GM12878 (cell line): ENCODE measurements at regions not wholly inside any gene's neighbourhood (a gene's known extent, or its start where the extent isn't known, plus 50 kb on each side); places are given as distances from the start of the nearest gene placed in this dataset.

Source experiments
- ATAC-seq: fragments of 200-7000 bp; cut with Tn5 transposase; 3 replicates; pipeline ENCODE4 v1.9.1; 2020; ENCODE audit warnings: mild to moderate bottlenecking, moderate library complexity
- BruUV-seq: library from RNA; stranded (reverse); fragments of 400-500 nt; replicated peaks from 2 replicates; lab custom pipeline; 2021; lab: Mats Ljungman, UMichigan
- CTCF ChIA-PET: fragments of 300-600 bp; sonication (Branson Sonifier 250); formaldehyde crosslinking; extraction: SDS; loops from one replicate; lab custom pipeline; 2021; ENCODE audit warnings: inconsistent platforms; lab: Yijun Ruan, JAX
- POLR2A ChIA-PET: fragments of 350-600 bp; formaldehyde crosslinking; extraction: SDS; loops from one replicate; lab custom pipeline; 2021; ENCODE audit warnings: inconsistent platforms; lab: Charles Lee
- RAD21 ChIA-PET: fragments of 300-600 bp; sonication (Branson Sonifier 250); formaldehyde crosslinking; loops from one replicate; lab custom pipeline; 2023; ENCODE audit warnings: antibody characterized with exemption; ENCODE audit not compliant: unreplicated experiment; lab: Charles Lee
- SMC1A ChIA-PET: fragments of 300-600 bp; sonication (Branson Sonifier 250); formaldehyde crosslinking; loops from one replicate; lab custom pipeline; 2023; ENCODE audit not compliant: unreplicated experiment, uncharacterized antibody; lab: Charles Lee
- DNase-seq: peaks from one replicate; pipeline ENCODE4 v3.0.0-alpha.2; 2011; ENCODE audit warnings: low read depth, low spot score
- FAIRE-seq: peaks from 3 replicates; lab custom pipeline; 2011; peaks lifted over from hg19 to GRCh38; lab: Jason Lieb, UNC
- H2AFZ ChIP-seq: 2 replicates; pipeline ENCODE4 v1.6.0; 2011; ENCODE audit warnings: low read depth, low read length, control low read depth; ENCODE audit not compliant: control insufficient read depth
- H3K27ac ChIP-seq: 2 replicates; pipeline ENCODE4 v1.5.1; 2011; ENCODE audit warnings: control low read depth; ENCODE audit not compliant: control insufficient read depth, insufficient read depth
- H3K27me3 ChIP-seq, 2 experiments: replicated peaks in 1 of 2; 2 replicates each; pipeline versions ENCODE4 v1.6.0 to v1.6.1; 2011; ENCODE audit warnings: low read length in 1 of 2; ENCODE audit not compliant: control insufficient read depth in 2 of 2, insufficient read depth in 2 of 2
- H3K36me3 ChIP-seq, 2 experiments: 2 replicates each; pipeline ENCODE4 v1.5.1; 2011; ENCODE audit warnings: low read length in 1 of 2; ENCODE audit not compliant: control insufficient read depth in 2 of 2, insufficient read depth in 2 of 2
- H3K4me1 ChIP-seq: 2 replicates; pipeline ENCODE4 v1.6.1; 2011; ENCODE audit warnings: mild to moderate bottlenecking, low read length, moderate library complexity, mixed read lengths; ENCODE audit not compliant: control insufficient read depth, insufficient read depth
- H3K4me2 ChIP-seq: 2 replicates; pipeline ENCODE4 v1.6.0; 2011; ENCODE audit warnings: control low read depth; ENCODE audit not compliant: control insufficient read depth, insufficient read depth
- H3K4me3 ChIP-seq: fragments of 200-600 bp; sonication (generic); 2 replicates; pipeline ENCODE4 v1.5.1; 2016
- H3K79me2 ChIP-seq: 2 replicates; pipeline ENCODE4 v1.6.0; 2011; ENCODE audit warnings: low read length; ENCODE audit not compliant: control insufficient read depth, insufficient read depth
- H3K9ac ChIP-seq: 2 replicates; pipeline ENCODE4 v1.8.0; 2011; ENCODE audit warnings: low read length, control low read depth, mixed read lengths; ENCODE audit not compliant: control insufficient read depth, insufficient read depth
- H3K9me3 ChIP-seq: replicated peaks from 3 replicates; pipeline ENCODE4 v1.5.1; 2011; ENCODE audit warnings: mild to moderate bottlenecking, low read length; ENCODE audit not compliant: control insufficient read depth, insufficient read depth
- H4K20me1 ChIP-seq: 2 replicates; pipeline ENCODE4 v1.6.0; 2011; ENCODE audit not compliant: control insufficient read depth, insufficient read depth
- IRF4 ChIP-seq: IDR thresholded peaks from 2 replicates; pipeline ENCODE4 v1.6.1; 2011; ENCODE audit warnings: low read depth, low read length
- MEF2B ChIP-seq: fragments of 450-650 bp; IDR thresholded peaks from 2 replicates; pipeline ENCODE4 v1.6.1; 2018; ENCODE audit warnings: mild to moderate bottlenecking, moderate library complexity; ENCODE audit not compliant: partially characterized antibody, poor library complexity, severe bottlenecking
- NR2C1 ChIP-seq: fragments of 450-650 bp; IDR thresholded peaks from 2 replicates; pipeline ENCODE4 v1.6.1; 2017; ENCODE audit warnings: antibody characterized with exemption, mild to moderate bottlenecking, moderate library complexity
- PAX5 ChIP-seq: IDR thresholded peaks from 2 replicates; pipeline ENCODE4 v1.6.1; 2011; ENCODE audit warnings: low read depth, low read length, borderline replicate concordance
- RELA ChIP-seq: fragments of 450-650 bp; IDR thresholded peaks from 2 replicates; pipeline ENCODE4 v1.8.0; 2014; ENCODE audit warnings: borderline replicate concordance; ENCODE audit not compliant: partially characterized antibody
- SPI1 ChIP-seq: IDR thresholded peaks from 2 replicates; pipeline ENCODE4 v1.6.1; 2011; ENCODE audit warnings: low read depth, mild to moderate bottlenecking, low read length, moderate library complexity, borderline replicate concordance; ENCODE audit not compliant: insufficient read depth
- SUZ12 ChIP-seq: fragments of 200-600 bp; sonication (generic); IDR thresholded peaks from one replicate; pipeline ENCODE4 v1.6.1; 2018; ENCODE audit warnings: antibody characterized with exemption, mild to moderate bottlenecking; ENCODE audit not compliant: unreplicated experiment
- WRNIP1 ChIP-seq: IDR thresholded peaks from 2 replicates; pipeline ENCODE4 v1.6.1; 2011; ENCODE audit warnings: low read depth, low read length, improper control_type of control experiment, borderline replicate concordance
- ZNF622 ChIP-seq: fragments of 450-650 bp; IDR thresholded peaks from 2 replicates; pipeline ENCODE4 v1.6.1; 2017; ENCODE audit warnings: mild to moderate bottlenecking, inconsistent platforms
- WGBS: methylation state at CpG from one replicate; pipeline ENCODE4 v1.1.6; 2016; ENCODE audit warnings: low lambda C conversion rate; ENCODE audit not compliant: insufficient replicate concordance, insufficient coverage; ENCODE audit errors: missing lambda C conversion rate; 5-methylcytosine and 5-hydroxymethylcytosine counted together
- in situ Hi-C: fragments of 300-500 bp; cut with MboI; formaldehyde crosslinking; loops from 9 replicates; pipeline ENCODE4 v1.14.3; 2018; ENCODE audit warnings: mixed read lengths
- intact Hi-C: fragments of 100-400 bp; cut with micrococcal nuclease; formaldehyde crosslinking; loops from one replicate; pipeline ENCODE4 v1.14.2; 2022; ENCODE audit not compliant: unreplicated experiment
- TF ChIP-seq, protein P1 (sequence below): fragments of 450-650 bp; IDR thresholded peaks from 2 replicates; pipeline ENCODE4 v1.6.1; 2017; ENCODE audit warnings: mild to moderate bottlenecking, moderate library complexity
- TF ChIP-seq, protein P2 (sequence below): IDR thresholded peaks from 2 replicates; pipeline ENCODE4 v1.6.1; 2012; ENCODE audit warnings: low read depth, low read length, improper control_type of control experiment
- TF ChIP-seq, protein P3 (sequence below): fragments of 450-650 bp; formaldehyde crosslinking; IDR thresholded peaks from 2 replicates; pipeline ENCODE4 v1.5.0; 2022; ENCODE audit warnings: mild to moderate bottlenecking, missing genetic modification characterization

DNA sequence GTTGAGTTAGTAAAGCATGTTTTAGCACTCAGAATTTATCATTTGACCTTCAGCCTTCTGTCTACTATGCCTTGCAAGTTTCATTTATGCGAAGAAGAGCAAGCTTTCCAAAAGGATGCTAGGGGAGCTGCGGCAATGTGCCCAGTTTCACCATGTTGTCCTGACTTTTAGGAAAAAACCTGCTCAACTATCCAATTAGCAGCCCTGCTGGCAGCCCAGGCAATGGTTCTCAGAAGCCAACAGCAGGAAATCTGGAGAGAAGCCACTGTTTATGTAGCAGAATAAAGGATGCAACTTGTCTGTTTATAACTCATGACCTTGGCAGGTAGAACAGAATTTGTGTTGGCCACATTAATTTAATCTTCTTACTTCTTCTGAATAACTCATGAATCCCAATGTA lies 230.8 kb downstream of the ABCC12 start (continued):
- TF ChIP-seq, protein P1, sequence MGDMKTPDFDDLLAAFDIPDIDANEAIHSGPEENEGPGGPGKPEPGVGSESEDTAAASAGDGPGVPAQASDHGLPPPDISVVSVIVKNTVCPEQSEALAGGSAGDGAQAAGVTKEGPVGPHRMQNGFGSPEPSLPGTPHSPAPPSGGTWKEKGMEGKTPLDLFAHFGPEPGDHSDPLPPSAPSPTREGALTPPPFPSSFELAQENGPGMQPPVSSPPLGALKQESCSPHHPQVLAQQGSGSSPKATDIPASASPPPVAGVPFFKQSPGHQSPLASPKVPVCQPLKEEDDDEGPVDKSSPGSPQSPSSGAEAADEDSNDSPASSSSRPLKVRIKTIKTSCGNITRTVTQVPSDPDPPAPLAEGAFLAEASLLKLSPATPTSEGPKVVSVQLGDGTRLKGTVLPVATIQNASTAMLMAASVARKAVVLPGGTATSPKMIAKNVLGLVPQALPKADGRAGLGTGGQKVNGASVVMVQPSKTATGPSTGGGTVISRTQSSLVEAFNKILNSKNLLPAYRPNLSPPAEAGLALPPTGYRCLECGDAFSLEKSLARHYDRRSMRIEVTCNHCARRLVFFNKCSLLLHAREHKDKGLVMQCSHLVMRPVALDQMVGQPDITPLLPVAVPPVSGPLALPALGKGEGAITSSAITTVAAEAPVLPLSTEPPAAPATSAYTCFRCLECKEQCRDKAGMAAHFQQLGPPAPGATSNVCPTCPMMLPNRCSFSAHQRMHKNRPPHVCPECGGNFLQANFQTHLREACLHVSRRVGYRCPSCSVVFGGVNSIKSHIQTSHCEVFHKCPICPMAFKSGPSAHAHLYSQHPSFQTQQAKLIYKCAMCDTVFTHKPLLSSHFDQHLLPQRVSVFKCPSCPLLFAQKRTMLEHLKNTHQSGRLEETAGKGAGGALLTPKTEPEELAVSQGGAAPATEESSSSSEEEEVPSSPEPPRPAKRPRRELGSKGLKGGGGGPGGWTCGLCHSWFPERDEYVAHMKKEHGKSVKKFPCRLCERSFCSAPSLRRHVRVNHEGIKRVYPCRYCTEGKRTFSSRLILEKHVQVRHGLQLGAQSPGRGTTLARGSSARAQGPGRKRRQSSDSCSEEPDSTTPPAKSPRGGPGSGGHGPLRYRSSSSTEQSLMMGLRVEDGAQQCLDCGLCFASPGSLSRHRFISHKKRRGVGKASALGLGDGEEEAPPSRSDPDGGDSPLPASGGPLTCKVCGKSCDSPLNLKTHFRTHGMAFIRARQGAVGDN, result no peak
- TF ChIP-seq ZNF622 (no peak), PAX5 (no peak), NR2C1 (no peak), WRNIP1 (no peak)
- TF ChIP-seq, protein P2, sequence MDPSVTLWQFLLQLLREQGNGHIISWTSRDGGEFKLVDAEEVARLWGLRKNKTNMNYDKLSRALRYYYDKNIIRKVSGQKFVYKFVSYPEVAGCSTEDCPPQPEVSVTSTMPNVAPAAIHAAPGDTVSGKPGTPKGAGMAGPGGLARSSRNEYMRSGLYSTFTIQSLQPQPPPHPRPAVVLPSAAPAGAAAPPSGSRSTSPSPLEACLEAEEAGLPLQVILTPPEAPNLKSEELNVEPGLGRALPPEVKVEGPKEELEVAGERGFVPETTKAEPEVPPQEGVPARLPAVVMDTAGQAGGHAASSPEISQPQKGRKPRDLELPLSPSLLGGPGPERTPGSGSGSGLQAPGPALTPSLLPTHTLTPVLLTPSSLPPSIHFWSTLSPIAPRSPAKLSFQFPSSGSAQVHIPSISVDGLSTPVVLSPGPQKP, result no peak

DNA sequence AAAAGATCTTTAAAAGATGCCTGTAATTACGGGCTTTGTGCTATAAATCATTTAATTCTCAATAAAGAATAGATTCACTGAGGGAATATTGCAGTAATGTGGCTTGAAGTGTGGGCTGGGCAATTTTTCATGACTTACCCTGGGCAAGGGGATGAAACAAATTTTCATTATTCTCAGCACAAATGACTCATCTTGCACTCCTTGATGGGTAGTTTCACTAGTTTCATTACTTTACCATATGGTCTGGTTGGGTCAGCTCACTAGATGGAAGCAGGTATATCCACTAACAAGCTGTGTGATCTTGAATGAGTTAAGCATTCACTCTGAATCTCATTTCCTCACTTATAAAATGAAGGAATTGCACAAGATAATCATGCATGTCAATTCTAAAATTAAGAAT lies 234.3 kb downstream of the ABCC12 start:
- Histone ChIP-seq H3K9ac (no peak overlapping the region), H3K4me3 (no peak overlapping the region), H3K27me3 (no peaks in the 10 kb centered on the region), H4K20me1 (no peaks in the 10 kb centered on the region), H3K9me3 (no peaks in the 10 kb centered on the region), H3K4me2 (no peak overlapping the region), H3K4me1 (no peaks in the 10 kb centered on the region), H2AFZ (no peak overlapping the region), H3K27ac (no peak overlapping the region), H3K36me3 (no peaks in the 10 kb centered on the region), H3K79me2 (no peaks in the 10 kb centered on the region)
- intact Hi-C loops, result no loop called here
- SMC1A ChIA-PET, result interaction anchor here (1.2 kb wide), 1 partner anchor 101 kb away, joined by 3 read pairs; no protein-coding TSS in a partner anchor
- DNase-seq, result no peak
- BruUV-seq, result no TSS peak
- RAD21 ChIA-PET, result no interaction called here
- no peak for ATAC-seq
- in situ Hi-C loops, result no loop called here
- POLR2A ChIA-PET, result no interaction called here
- CTCF ChIA-PET, result no interaction called here
- 0% methylated on average over 1 of the region's 1 CpG for WGBS
- FAIRE-seq, result no peak
- TF ChIP-seq, protein P3, sequence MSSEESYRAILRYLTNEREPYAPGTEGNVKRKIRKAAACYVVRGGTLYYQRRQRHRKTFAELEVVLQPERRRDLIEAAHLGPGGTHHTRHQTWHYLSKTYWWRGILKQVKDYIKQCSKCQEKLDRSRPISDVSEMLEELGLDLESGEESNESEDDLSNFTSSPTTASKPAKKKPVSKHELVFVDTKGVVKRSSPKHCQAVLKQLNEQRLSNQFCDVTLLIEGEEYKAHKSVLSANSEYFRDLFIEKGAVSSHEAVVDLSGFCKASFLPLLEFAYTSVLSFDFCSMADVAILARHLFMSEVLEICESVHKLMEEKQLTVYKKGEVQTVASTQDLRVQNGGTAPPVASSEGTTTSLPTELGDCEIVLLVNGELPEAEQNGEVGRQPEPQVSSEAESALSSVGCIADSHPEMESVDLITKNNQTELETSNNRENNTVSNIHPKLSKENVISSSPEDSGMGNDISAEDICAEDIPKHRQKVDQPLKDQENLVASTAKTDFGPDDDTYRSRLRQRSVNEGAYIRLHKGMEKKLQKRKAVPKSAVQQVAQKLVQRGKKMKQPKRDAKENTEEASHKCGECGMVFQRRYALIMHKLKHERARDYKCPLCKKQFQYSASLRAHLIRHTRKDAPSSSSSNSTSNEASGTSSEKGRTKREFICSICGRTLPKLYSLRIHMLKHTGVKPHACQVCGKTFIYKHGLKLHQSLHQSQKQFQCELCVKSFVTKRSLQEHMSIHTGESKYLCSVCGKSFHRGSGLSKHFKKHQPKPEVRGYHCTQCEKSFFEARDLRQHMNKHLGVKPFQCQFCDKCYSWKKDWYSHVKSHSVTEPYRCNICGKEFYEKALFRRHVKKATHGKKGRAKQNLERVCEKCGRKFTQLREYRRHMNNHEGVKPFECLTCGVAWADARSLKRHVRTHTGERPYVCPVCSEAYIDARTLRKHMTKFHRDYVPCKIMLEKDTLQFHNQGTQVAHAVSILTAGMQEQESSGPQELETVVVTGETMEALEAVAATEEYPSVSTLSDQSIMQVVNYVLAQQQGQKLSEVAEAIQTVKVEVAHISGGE (CRISPR knock-in tag), result no peak
- no peak for TF ChIP-seq SUZ12
- no peak for TF ChIP-seq IRF4
- TF ChIP-seq RELA, result no peak
- no peak for TF ChIP-seq MEF2B
- TF ChIP-seq SPI1, result no peak
